HG02798 (cell line): ENCODE measurements at regions not wholly inside any gene's neighbourhood (a gene's known extent, or its start where the extent isn't known, plus 50 kb on each side); places are given as distances from the start of the nearest gene placed in this dataset.

Source experiments
- ATAC-seq: cut with Tn5 transposase; IDR thresholded peaks from one replicate; pipeline ENCODE4 v1.9.1; 2021; ENCODE audit warnings: mild to moderate bottlenecking; ENCODE audit not compliant: unreplicated experiment, poor library complexity

- ATAC-seq = no peak
These were observed 82.6 kb upstream of the CNTN6 start for GRCh38 chr3:1010228-1010627.

DNA sequence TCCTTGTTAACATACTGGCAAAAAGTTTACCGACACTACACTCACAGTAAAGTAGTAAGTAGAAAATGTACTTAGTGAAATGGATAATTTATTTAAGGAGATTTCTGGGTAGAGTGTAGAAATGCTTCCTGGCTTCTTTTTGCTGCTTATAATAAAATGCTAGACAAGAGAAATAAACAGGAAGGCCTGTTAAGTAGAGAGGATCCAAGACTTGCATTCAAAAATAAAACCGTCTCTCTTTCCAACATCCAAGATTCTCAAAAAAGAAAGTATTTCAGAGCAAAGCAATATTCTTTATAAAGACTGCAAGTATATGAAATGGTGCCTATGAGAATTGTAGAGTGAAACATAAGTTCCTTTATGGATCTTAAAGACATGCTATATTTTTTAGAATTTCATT is 77.0 kb upstream of the CNTN6 start:
- no peak for ATAC-seq

DNA sequence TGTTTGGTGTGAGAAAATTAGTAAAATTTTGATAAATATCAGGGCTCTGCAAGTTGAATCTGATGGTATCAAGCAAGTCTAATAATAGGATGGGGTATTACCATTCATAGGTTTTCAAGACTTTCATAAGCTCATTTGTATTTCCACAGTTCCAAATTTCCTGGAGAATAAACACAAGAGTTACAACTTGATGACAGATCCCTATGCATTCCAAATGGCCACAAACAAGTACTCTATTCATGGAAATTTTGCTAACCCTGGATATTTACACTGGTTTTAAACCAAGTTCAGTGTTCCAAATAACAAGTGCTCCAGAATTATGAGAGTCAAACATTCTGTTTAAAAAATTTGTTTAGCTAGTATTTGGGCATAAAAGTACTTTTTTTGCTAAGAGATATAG is 75.0 kb upstream of the CNTN6 start:
- ATAC-seq = no peak

DNA sequence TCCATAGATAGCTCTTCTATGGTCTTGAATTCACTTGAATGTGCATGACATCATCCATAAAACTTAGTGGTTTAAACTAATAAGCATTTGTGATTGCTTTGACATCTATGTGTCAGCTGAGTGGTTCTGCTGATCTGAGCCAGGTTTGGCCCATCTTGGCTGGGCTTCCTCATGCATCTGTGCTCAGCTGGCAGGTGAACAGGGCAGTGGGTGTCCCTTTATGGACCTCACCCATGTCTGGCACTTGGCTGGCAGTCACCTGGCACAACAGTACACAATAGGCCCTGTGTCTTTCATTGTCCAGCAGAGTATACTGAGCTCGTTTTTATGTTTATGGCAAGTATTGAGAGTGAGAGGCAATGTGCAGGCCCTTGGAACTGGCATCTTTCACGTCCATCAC is 73.7 kb upstream of the CNTN6 start:
- ATAC-seq = no peak

GRCh38 chr3:1026395-1026794 is 66.4 kb upstream of the CNTN6 start:
- ATAC-seq = no peak

GRCh38 chr3:1036207-1036826 is 56.5 kb upstream of the CNTN6 start:
- no peak for ATAC-seq

DNA sequence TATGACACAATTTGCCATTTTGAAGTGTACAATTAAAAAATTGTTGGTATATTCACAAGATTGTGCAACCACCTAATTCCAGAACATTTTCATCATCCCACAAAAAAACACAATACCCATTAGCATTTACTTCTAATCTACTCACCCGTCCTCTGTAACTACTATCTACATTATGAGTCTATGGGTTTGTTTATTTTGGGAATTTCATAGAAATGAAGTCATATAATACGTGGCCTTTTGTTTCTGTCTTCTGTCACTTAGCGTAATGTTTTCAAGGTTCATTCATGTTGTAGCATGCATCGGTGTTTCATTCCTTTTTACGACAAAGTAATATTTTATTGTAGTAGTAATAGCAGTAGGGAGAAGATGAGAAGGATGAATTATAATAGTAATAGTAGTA is 55.2 kb upstream of the CNTN6 start:
- no peak for ATAC-seq
